Type B pancreatic cell (in vitro differentiated cells): ENCODE measurements at regions not wholly inside any gene's neighbourhood (a gene's known extent, or its start where the extent isn't known, plus 50 kb on each side); places are given as distances from the start of the nearest gene placed in this dataset.

Experiments
- DNase-seq: peaks from one replicate; pipeline ENCODE4 v3.0.0; 2021; ENCODE audit warnings: mixed read lengths; ENCODE audit not compliant: unreplicated experiment; ENCODE audit errors: extremely low spot score
- H3K27ac Mint-ChIP-seq: 2 replicates; pipeline ENCODE4 v1.8.0; 2021; ENCODE audit warnings: mild to moderate bottlenecking, mixed read lengths
- H3K27me3 Mint-ChIP-seq: 2 replicates; pipeline ENCODE4 v1.8.0; 2021; ENCODE audit warnings: mixed read lengths
- H3K36me3 Mint-ChIP-seq: 2 replicates; pipeline ENCODE4 v1.8.0; 2021; ENCODE audit warnings: mixed read lengths
- H3K4me1 Mint-ChIP-seq: one replicate; pipeline ENCODE4 v1.8.0; 2021; ENCODE audit warnings: mixed read lengths; ENCODE audit not compliant: unreplicated experiment
- H3K4me3 Mint-ChIP-seq: 2 replicates; pipeline ENCODE4 v1.8.0; 2021; ENCODE audit warnings: mild to moderate bottlenecking, mixed read lengths
- H3K9me3 Mint-ChIP-seq: 2 replicates; pipeline ENCODE4 v1.8.0; 2021; ENCODE audit warnings: mixed read lengths
- TF ChIP-seq, protein P1 (sequence below): fragments of 200-600 bp; sonication (generic); conservative IDR thresholded peaks from 2 replicates; pipeline ENCODE4 v1.5.0; 2021; ENCODE audit warnings: antibody characterized with exemption, mild to moderate bottlenecking

DNA sequence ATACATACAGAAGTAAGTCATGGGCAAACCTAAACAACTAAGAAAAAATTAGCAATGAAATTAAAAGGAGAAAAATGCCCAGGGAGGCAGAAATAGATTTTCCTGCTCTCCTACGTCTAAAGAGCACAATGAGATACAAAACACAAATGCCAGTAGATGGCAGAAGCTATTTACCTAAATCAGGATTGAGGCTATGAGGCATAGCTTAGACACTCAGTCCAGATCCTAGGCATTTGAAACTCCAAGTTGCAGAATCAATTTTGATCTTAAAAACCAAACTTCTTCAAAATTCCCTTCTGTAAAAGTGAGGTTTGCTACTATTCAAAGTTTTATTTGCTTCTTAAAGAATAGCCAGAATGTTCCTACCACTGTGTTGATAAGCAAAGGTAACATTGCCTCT, 368.6 kb downstream of the DAD1 start:
- TF ChIP-seq, protein P1, sequence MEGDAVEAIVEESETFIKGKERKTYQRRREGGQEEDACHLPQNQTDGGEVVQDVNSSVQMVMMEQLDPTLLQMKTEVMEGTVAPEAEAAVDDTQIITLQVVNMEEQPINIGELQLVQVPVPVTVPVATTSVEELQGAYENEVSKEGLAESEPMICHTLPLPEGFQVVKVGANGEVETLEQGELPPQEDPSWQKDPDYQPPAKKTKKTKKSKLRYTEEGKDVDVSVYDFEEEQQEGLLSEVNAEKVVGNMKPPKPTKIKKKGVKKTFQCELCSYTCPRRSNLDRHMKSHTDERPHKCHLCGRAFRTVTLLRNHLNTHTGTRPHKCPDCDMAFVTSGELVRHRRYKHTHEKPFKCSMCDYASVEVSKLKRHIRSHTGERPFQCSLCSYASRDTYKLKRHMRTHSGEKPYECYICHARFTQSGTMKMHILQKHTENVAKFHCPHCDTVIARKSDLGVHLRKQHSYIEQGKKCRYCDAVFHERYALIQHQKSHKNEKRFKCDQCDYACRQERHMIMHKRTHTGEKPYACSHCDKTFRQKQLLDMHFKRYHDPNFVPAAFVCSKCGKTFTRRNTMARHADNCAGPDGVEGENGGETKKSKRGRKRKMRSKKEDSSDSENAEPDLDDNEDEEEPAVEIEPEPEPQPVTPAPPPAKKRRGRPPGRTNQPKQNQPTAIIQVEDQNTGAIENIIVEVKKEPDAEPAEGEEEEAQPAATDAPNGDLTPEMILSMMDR = no peak
- Mint-ChIP-seq H3K9me3 (no peaks in the 10 kb centered on the region), H3K27ac (no peak overlapping the region), H3K4me1 (no peaks in the 10 kb centered on the region), H3K4me3 (no peak overlapping the region), H3K27me3 (peaks cover 6% of the 10 kb centered on the region), H3K36me3 (no peaks in the 10 kb centered on the region)
- no peak for DNase-seq

DNA sequence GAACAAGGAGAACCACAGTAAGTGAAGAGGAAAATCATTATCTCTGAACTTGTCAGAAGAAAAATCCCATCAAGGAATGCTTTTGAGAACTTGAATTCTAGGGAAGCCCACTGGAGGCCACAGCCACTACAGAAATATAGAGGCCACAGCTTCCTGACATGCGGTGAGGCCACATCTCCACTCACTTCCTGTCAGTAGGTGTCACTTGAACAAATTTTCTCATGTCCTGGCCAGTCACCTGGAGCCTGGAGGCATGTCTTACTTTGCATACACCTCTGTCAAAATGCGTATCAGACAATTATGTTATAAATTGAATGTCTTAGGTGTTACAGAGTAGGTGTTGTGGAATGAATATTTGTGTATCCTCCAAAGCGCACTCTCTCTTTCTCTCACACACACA, 370.3 kb downstream of the DAD1 start:
- Mint-ChIP-seq H3K36me3 (no peaks in the 10 kb centered on the region), H3K27me3 (peaks cover 6% of the 10 kb centered on the region), H3K4me3 (no peak overlapping the region), H3K4me1 (no peaks in the 10 kb centered on the region), H3K27ac (no peak overlapping the region), H3K9me3 (no peaks in the 10 kb centered on the region)
- no peak for DNase-seq
- TF ChIP-seq, protein P1 = no peak

DNA sequence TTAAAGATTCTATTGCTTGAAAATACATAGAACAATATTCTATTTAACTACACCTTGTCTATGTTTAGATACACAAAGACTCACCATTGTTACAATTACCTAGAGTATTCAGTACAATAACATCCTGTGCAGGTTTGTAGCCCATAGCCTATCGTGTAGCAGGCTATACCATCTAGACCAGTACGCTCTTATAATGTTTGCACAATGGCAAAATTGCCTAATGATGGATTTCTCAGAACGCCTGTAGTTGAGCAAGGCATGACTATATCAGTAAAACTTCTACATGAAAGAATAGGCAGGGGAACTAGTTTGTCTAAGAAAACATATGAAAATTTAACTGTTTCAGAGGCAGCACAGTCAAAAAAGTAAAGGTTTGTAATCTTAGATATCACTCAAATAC, 375.9 kb downstream of the DAD1 start:
- TF ChIP-seq, protein P1 = no peak
- Mint-ChIP-seq H3K27me3 (no peaks in the 10 kb centered on the region), H3K4me1 (no peaks in the 10 kb centered on the region), H3K27ac (no peak overlapping the region), H3K4me3 (no peak overlapping the region), H3K36me3 (no peaks in the 10 kb centered on the region), H3K9me3 (no peaks in the 10 kb centered on the region)
- no peak for DNase-seq

DNA sequence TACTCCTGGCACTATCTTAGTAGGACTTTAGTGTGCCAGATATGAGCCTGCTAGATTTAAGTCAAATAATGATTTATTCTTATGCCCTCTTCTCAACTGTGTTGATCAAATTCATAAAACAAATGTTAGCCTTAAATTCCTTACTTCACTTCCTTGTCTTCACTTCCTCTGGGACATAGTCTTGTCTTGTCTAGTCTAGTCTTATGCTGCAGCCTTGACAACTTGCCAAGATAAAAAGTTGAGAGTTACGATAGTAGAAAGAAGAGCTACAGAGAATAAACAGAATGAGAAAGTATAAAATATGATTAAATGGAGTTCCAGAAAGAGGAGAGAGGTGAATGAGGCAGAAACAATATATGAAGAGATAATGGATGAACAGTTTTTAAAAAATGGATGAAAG, 378.1 kb downstream of the DAD1 start:
- H3K36me3 Mint-ChIP-seq = no peaks in the 10 kb centered on the region
- H3K4me3 Mint-ChIP-seq = no peak overlapping the region
- no peaks in the 10 kb centered on the region for H3K4me1 Mint-ChIP-seq
- H3K27ac Mint-ChIP-seq = no peak overlapping the region
- H3K9me3 Mint-ChIP-seq = peaks cover 3% of the 10 kb centered on the region
- H3K27me3 Mint-ChIP-seq = no peaks in the 10 kb centered on the region
- TF ChIP-seq, protein P1 = no peak
- DNase-seq = no peak

DNA sequence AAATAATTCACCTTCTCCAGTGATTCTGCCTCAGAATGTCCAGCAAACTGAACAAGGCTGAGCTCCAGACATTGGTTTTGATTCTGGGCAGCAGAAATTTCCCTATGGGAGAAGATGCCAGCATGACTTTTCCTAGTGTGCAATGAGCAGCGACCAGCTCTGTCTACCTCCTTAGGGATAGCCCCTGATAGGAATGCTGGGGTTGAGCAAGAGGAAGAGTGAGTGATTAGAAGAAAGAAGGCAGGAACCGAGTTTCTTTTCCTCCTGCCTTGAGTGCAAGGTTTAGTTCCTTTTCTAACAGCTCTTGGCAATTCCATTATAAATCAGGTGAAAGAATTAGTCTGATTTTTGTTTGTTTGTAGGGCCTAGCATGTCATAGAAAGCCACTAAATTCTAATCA, 379.0 kb downstream of the DAD1 start:
- TF ChIP-seq, protein P1 = no peak
- Mint-ChIP-seq H3K4me1 (no peaks in the 10 kb centered on the region), H3K27ac (no peak overlapping the region), H3K27me3 (no peaks in the 10 kb centered on the region), H3K4me3 (no peak overlapping the region), H3K9me3 (peaks cover 3% of the 10 kb centered on the region), H3K36me3 (no peaks in the 10 kb centered on the region)
- DNase-seq = no peak

DNA sequence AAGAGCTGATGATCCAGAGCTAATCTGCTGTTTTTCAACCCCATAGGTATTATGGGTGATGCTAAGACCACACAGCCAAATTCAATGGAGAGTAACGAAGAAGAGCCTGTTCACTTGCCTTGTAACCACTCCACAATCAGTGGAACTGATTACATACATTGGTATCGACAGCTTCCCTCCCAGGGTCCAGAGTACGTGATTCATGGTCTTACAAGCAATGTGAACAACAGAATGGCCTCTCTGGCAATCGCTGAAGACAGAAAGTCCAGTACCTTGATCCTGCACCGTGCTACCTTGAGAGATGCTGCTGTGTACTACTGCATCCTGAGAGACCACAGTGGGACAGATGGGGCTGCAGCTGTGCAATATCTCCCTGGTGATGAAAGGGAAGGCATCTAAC, 386.0 kb downstream of the DAD1 start:
- TF ChIP-seq, protein P1 = no peak
- Mint-ChIP-seq H3K9me3 (peaks cover 6% of the 10 kb centered on the region), H3K4me3 (no peak overlapping the region), H3K36me3 (no peaks in the 10 kb centered on the region), H3K4me1 (no peaks in the 10 kb centered on the region), H3K27me3 (no peaks in the 10 kb centered on the region), H3K27ac (no peak overlapping the region)
- no peak for DNase-seq
